NCI-H2196 treated with DMSO at 0.1 percent for 48 hours (cell line): ENCODE measurements at regions not wholly inside any gene's neighbourhood (a gene's known extent, or its start where the extent isn't known, plus 50 kb on each side); places are given as distances from the start of the nearest gene placed in this dataset.
"Not testable (repeated sequence)": the region's sequence is repeated elsewhere in the genome, so short reads cannot be mapped to it uniquely, and the experiment has no call there.

Experiments
- DNase-seq: peaks from one replicate; lab custom pipeline; 2025; ENCODE audit not compliant: unreplicated experiment; lab: John Stamatoyannopoulos, UW

- DNase-seq: no peak
Observed at GRCh38 chr6:11410539-11411307, 126.8 kb upstream of the TMEM170B start.

GRCh38 chr6:11409371-11409770 is 128.2 kb upstream of the TMEM170B start:
- DNase-seq: no peak

- no peak for DNase-seq
Observed at GRCh38 chr6:11407414-11407813, 130.1 kb upstream of the TMEM170B start.

GRCh38 chr6:11404838-11405237 is 132.7 kb upstream of the TMEM170B start:
- no peak for DNase-seq

GRCh38 chr6:11404081-11404480 is 133.5 kb upstream of the TMEM170B start:
- DNase-seq: no peak

GRCh38 chr6:11403035-11403601 is 134.4 kb upstream of the TMEM170B start:
- no peak for DNase-seq

- not testable (repeated sequence) for DNase-seq
Observed at GRCh38 chr6:11402581-11402980, 135.0 kb upstream of the TMEM170B start.

- not testable (repeated sequence) for DNase-seq
Observed at GRCh38 chr6:11401954-11402353, 135.6 kb upstream of the TMEM170B start.

GRCh38 chr6:11398451-11399326 is 138.9 kb upstream of the TMEM170B start:
- DNase-seq: no peak

GRCh38 chr6:11397622-11398450 is 139.7 kb upstream of the TMEM170B start:
- DNase-seq: no peak

- DNase-seq: no peak
Observed at GRCh38 chr6:11396860-11397259, 140.7 kb upstream of the TMEM170B start.

- DNase-seq: no peak
Observed at GRCh38 chr6:11393713-11394627, 143.6 kb upstream of the TMEM170B start.

GRCh38 chr6:11392778-11393507 is 144.6 kb upstream of the TMEM170B start:
- no peak for DNase-seq

- no peak for DNase-seq
Observed at GRCh38 chr6:11391934-11392777, 145.4 kb upstream of the TMEM170B start.

- no peak for DNase-seq
Observed at GRCh38 chr6:11389977-11390376, 147.6 kb upstream of the TMEM170B start.

GRCh38 chr6:11388983-11389944 is 148.3 kb upstream of the TMEM170B start:
- no peak for DNase-seq
